ENCODE measurements at regions not wholly inside any gene's neighbourhood (a gene's known extent, or its start where the extent isn't known, plus 50 kb on each side); places are given as distances from the start of the nearest gene placed in this dataset.

DNA sequence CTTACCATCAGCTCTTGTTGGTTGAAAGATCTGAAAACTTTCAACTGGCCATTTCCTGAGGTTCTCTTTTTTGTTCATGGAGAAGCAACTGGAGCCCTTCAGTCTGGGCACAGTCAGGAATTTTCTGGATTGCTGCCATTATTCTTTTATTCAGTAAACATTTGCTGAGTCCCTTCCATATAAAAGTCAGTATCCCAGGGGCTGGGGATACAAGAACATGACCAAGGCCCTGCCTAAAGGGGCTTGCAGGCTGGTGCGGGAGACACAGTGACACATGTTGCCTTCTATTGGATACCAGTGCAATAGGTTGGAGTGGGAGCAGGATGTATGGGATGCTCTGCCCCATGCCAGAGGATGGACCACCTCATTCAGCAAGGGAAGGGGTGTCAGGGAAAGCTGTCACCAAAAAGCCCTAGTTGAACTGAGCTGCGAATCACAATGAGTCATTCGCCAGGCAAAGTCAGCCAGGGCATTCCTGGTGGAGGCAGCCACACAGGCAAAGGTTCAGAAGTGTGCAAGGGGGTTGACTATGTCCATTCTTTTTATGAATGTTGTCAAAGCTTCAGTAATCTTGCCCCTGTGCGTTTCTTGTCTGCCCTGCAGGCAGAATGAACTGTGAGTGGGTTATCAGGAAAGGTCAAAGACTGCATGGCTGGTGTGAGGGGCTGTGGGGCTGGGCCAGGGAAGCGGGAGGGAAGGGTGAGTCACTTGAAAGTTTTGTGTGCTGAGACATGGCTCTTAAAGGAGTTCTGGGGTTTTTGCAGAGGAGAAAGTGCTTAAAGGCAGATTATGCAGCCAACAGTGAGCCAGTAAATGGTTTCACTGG is 395.9 kb downstream of the KCNRG start:
- Histone ChIP-seq H3K27ac (peak overlapping the region; percentile 77), H3K27me3 (replicated peaks; ENCODE audit: insufficient read depth) (no peaks in the 10 kb centered on the region), H2AFZ (peak overlapping the region; percentile 74), H3K4me2 (ENCODE audit: unreplicated experiment) (peak overlapping the region; percentile 72), H3K79me2 (ENCODE audit: insufficient read depth) (no peaks in the 10 kb centered on the region), H3K4me3 (peak overlapping the region; percentile 40; the same call in 1 of the 2 replicates), H3K9ac (0 out of 2 replicates have a peak overlapping the region, but pooled peaks have one; percentile 19), H3K9me2 (ENCODE audit: insufficient read depth) (no peaks in the 10 kb centered on the region), H3K4me1 (ENCODE audit: insufficient read depth) (peaks cover 23% of the 10 kb centered on the region), H4K20me1 (ENCODE audit: insufficient read depth) (no peaks in the 10 kb centered on the region), H3K9me3 (ENCODE audit: low read depth) (no peaks in the 10 kb centered on the region), H3K36me3 (ENCODE audit: low read depth) (no peaks in the 10 kb centered on the region), H3F3A (ENCODE audit: insufficient read depth) (peaks cover 28% of the 10 kb centered on the region)
- DNase-seq, result peak; percentile 92
- TF ChIP-seq EZH2 (IDR thresholded peaks at IDR 0.05; ENCODE audit: insufficient read depth, poor library complexity, severe bottlenecking), result no peak
- TF ChIP-seq EZH2phosphoT487 (IDR thresholded peaks at IDR 0.05; ENCODE audit: insufficient read depth, low read depth), result no peak
- WGBS, 2 experiments (ENCODE audit: low coverage in 1 of 2, low lambda C conversion rate in 2 of 2, missing lambda C conversion rate in 2 of 2), result 20 to 23% methylated on average over 5 of the region's 5 CpGs
- in situ Hi-C loops (cut with MboI), result no loop called here

DNA sequence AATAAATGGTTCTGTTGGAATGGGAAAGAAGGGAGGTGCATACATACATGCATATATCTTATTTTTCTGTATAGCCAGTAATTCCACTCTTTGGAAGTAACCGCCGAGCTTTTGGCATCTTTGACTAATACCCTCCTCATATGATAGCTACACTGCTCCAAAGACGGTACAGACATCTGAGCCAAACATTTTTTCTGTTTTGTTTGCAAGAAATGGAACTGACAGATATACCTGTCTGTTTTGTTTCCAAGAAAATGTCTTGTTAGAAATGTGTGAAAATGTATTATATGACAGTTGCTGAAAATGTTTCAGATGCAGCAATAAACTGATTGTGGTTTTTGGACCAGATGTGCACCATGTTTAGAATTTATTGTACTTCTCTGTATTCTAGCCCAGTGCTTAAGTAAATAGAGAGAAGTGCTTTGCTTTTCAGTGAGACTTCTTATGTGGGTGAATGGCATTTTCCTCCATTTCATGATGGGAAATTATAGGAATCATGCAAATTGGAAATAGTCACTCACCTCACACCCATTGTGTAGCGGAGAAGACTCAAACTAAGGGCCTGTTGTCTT is 396.9 kb downstream of the KCNRG start:
- peaks cover 28% of the 10 kb centered on the region for H3F3A ChIP-seq (ENCODE audit: insufficient read depth)
- no peaks in the 10 kb centered on the region for H3K9me3 ChIP-seq (ENCODE audit: low read depth)
- H4K20me1 ChIP-seq (ENCODE audit: insufficient read depth), result no peaks in the 10 kb centered on the region
- peaks cover 23% of the 10 kb centered on the region for H3K4me1 ChIP-seq (ENCODE audit: insufficient read depth)
- H3K4me2 ChIP-seq (ENCODE audit: unreplicated experiment), result peak overlapping the region; percentile 72
- 0 out of 2 replicates have a peak overlapping the region, but pooled peaks have one; percentile 19 for H3K9ac ChIP-seq
- no peak overlapping the region for H3K4me3 ChIP-seq
- H3K36me3 ChIP-seq (ENCODE audit: low read depth), result no peaks in the 10 kb centered on the region
- H3K9me2 ChIP-seq (ENCODE audit: insufficient read depth), result no peaks in the 10 kb centered on the region
- no peak for DNase-seq
- H3K27ac ChIP-seq, result peak overlapping the region; percentile 77
- TF ChIP-seq EZH2phosphoT487 (IDR thresholded peaks at IDR 0.05; ENCODE audit: insufficient read depth, low read depth), result no peak
- TF ChIP-seq EZH2 (IDR thresholded peaks at IDR 0.05; ENCODE audit: insufficient read depth, poor library complexity, severe bottlenecking), result no peak
- in situ Hi-C loops (cut with MboI), result no loop called here
- H3K27me3 ChIP-seq (replicated peaks; ENCODE audit: insufficient read depth), result no peaks in the 10 kb centered on the region
- 88 to 89% methylated on average over 4 of the region's 4 CpGs for WGBS, 2 experiments (ENCODE audit: low coverage in 1 of 2, low lambda C conversion rate in 2 of 2, missing lambda C conversion rate in 2 of 2)
- H3K79me2 ChIP-seq (ENCODE audit: insufficient read depth), result no peaks in the 10 kb centered on the region
- peak overlapping the region; percentile 74 for H2AFZ ChIP-seq

DNA sequence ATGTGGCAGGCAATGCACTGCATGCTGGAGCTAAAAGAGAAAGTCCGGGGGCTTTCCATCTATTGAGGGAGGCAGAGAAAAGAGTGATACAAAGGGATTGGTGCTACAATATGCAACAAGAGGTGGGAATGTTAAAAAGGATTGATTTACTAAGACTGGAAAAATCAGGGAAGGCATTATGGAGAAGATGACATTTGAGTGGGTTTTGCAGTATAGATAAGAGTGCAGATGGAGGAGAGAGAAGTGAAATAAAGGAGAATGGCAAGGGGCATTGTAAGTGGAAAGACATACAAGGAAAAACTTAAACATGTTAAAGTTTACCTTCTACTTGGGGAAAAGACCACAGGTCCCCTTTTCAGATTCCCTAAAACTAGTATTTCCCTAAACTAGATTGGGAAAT is 399.4 kb downstream of the KCNRG start:
- in situ Hi-C loops (cut with MboI), result no loop called here
- no peak overlapping the region for H2AFZ ChIP-seq
- H3K4me3 ChIP-seq, result no peak overlapping the region
- H3K36me3 ChIP-seq (ENCODE audit: low read depth), result no peaks in the 10 kb centered on the region
- 97 to 100% methylated on average over 1 of the region's 1 CpG for WGBS, 2 experiments (ENCODE audit: low coverage in 1 of 2, low lambda C conversion rate in 2 of 2, missing lambda C conversion rate in 2 of 2)
- no peak overlapping the region for H3K9ac ChIP-seq
- H3K4me2 ChIP-seq (ENCODE audit: unreplicated experiment), result no peak overlapping the region
- no peaks in the 10 kb centered on the region for H4K20me1 ChIP-seq (ENCODE audit: insufficient read depth)
- H3K9me3 ChIP-seq (ENCODE audit: low read depth), result no peaks in the 10 kb centered on the region
- H3F3A ChIP-seq (ENCODE audit: insufficient read depth), result peaks cover 23% of the 10 kb centered on the region
- no peak overlapping the region for H3K27ac ChIP-seq
- H3K27me3 ChIP-seq (replicated peaks; ENCODE audit: insufficient read depth), result no peaks in the 10 kb centered on the region
- H3K4me1 ChIP-seq (ENCODE audit: insufficient read depth), result peaks cover 27% of the 10 kb centered on the region
- no peaks in the 10 kb centered on the region for H3K9me2 ChIP-seq (ENCODE audit: insufficient read depth)
- no peak for DNase-seq
- TF ChIP-seq EZH2phosphoT487 (IDR thresholded peaks at IDR 0.05; ENCODE audit: insufficient read depth, low read depth) (no peak), EZH2 (IDR thresholded peaks at IDR 0.05; ENCODE audit: insufficient read depth, poor library complexity, severe bottlenecking) (no peak)
- no peaks in the 10 kb centered on the region for H3K79me2 ChIP-seq (ENCODE audit: insufficient read depth)

GRCh38 chr13:50415428-50415827 is 400.2 kb downstream of the KCNRG start:
- H3K9me2 ChIP-seq (ENCODE audit: insufficient read depth), result no peaks in the 10 kb centered on the region
- no peak for DNase-seq

More at GRCh38 chr13:50415428-50415827, 400.2 kb downstream of the KCNRG start:
- Histone ChIP-seq H3K9me3 (ENCODE audit: low read depth) (no peaks in the 10 kb centered on the region), H3K27me3 (replicated peaks; ENCODE audit: insufficient read depth) (no peaks in the 10 kb centered on the region), H3K79me2 (ENCODE audit: insufficient read depth) (no peaks in the 10 kb centered on the region), H2AFZ (no peak overlapping the region), H3K27ac (no peak overlapping the region), H3K4me3 (no peak overlapping the region), H4K20me1 (ENCODE audit: insufficient read depth) (no peaks in the 10 kb centered on the region), H3K4me2 (ENCODE audit: unreplicated experiment) (no peak overlapping the region), H3F3A (ENCODE audit: insufficient read depth) (peaks cover 23% of the 10 kb centered on the region), H3K4me1 (ENCODE audit: insufficient read depth) (peaks cover 30% of the 10 kb centered on the region), H3K36me3 (ENCODE audit: low read depth) (no peaks in the 10 kb centered on the region), H3K9ac (no peak overlapping the region)
- 67 to 69% methylated on average over 3 of the region's 3 CpGs for WGBS, 2 experiments (ENCODE audit: low coverage in 1 of 2, low lambda C conversion rate in 2 of 2, missing lambda C conversion rate in 2 of 2)
- TF ChIP-seq EZH2 (IDR thresholded peaks at IDR 0.05; ENCODE audit: insufficient read depth, poor library complexity, severe bottlenecking) (no peak), EZH2phosphoT487 (IDR thresholded peaks at IDR 0.05; ENCODE audit: insufficient read depth, low read depth) (no peak)
- in situ Hi-C loops (cut with MboI), result no loop called here

Data from GM23248 (cell line).